ENCODE measurements at regions not wholly inside any gene's neighbourhood (a gene's known extent, or its start where the extent isn't known, plus 50 kb on each side); places are given as distances from the start of the nearest gene placed in this dataset.

- TF ChIP-seq ZNF609 (CRISPR knock-in tag; IDR thresholded peaks at IDR 0.05; ENCODE audit: borderline replicate concordance) (no peak), ZSCAN20 (CRISPR knock-in tag; IDR thresholded peaks at IDR 0.05; ENCODE audit: borderline replicate concordance) (no peak), ZNF772 (CRISPR knock-in tag; IDR thresholded peaks at IDR 0.05) (no peak), ZXDC (CRISPR knock-in tag; IDR thresholded peaks at IDR 0.05) (no peak), ZNF713 (CRISPR knock-in tag; IDR thresholded peaks at IDR 0.05) (no peak), ZNF678 (CRISPR knock-in tag; IDR thresholded peaks at IDR 0.05) (no peak), ZBTB43 (CRISPR knock-in tag; conservative IDR thresholded peaks at IDR 0.05) (no peak), ZNF777 (CRISPR knock-in tag; IDR thresholded peaks at IDR 0.05) (no peak), IRF2 (CRISPR knock-in tag; IDR thresholded peaks at IDR 0.05) (0 out of 2 replicates have a peak, but pooled peaks have one; percentile 19)
Observed at GRCh38 chr2:120456867-120457266, 110.9 kb downstream of the INHBB start (continued).
